Pancreas (tissue), 10 donors: ENCODE measurements at regions not wholly inside any gene's neighbourhood (a gene's known extent, or its start where the extent isn't known, plus 50 kb on each side); places are given as distances from the start of the nearest gene placed in this dataset.

Source experiments
- ATAC-seq, 4 donors: fragments of 200-7000 bp; cut with Tn5 transposase; one replicate each; pipeline versions ENCODE4 v1.8.0 to v1.9.1; 2020; ENCODE audit warnings: mild to moderate bottlenecking in 4 of 4, moderate library complexity in 4 of 4
- DNase-seq, 6 donors: peaks; one replicate each; pipeline ENCODE4 v3.0.0-alpha.2; 2020
- FAIRE-seq: peaks from 2 replicates; lab custom pipeline; 2012; peaks lifted over from hg19 to GRCh38; lab: Jason Lieb, UNC
- H3K27ac ChIP-seq, 4 donors: fragments of 200-600 bp; sonication (generic); 1 replicate in 3 of 4; 2 replicates in 1 of 4; pipeline versions ENCODE4 v1.5.0 to v1.8.0; 2020
- H3K27me3 ChIP-seq, 4 donors: fragments of 200-600 bp; one replicate each; pipeline ENCODE4 v1.8.0; 2021
- H3K36me3 ChIP-seq, 3 donors: fragments of 200-600 bp; sonication (generic) in 1 of 3; one replicate each; pipeline versions ENCODE4 v1.5.0 to v1.8.0; 2020 to 2021
- H3K4me1 ChIP-seq, 3 donors: fragments of 200-600 bp; one replicate each; pipeline ENCODE4 v1.8.0; 2021
- H3K4me3 ChIP-seq, 4 donors: fragments of 200-600 bp; sonication (generic) in 2 of 4; one replicate each; pipeline versions ENCODE4 v1.5.0 to v1.8.0; 2020 to 2021
- H3K9me3 ChIP-seq, 4 donors: fragments of 200-600 bp; one replicate each; pipeline ENCODE4 v1.8.0; 2021
- CTCF ChIP-seq, 4 donors: fragments of 200-600 bp; sonication (generic) in 3 of 4; IDR thresholded peaks; one replicate each; pipeline versions ENCODE4 v1.5.0 to v1.8.0; 2021; ENCODE audit warnings: antibody characterized with exemption in 4 of 4
- WGBS, 2 donors: extraction: QIAGEN DNeasy Blood & Tissue Kit; methylation state at CpG; one replicate each; pipeline ENCODE4 v1.1.7; 2013; 5-methylcytosine and 5-hydroxymethylcytosine counted together
- intact Hi-C, 3 donors: fragments of 100-400 bp; cut with DNase I; formaldehyde crosslinking; loops; one replicate each; pipeline versions ENCODE4 v1.11.1 to v1.14.2; 2022
- donor health status: healthy with polysubstance abuse.
- donor health status: DM: no; HTN: no; CAD: no; lungs with moderate emphysema.
- donor health status: DM: no; HTN: no; CAD: no.
- donor health status: control.
- donor health status: control.
- donor health status: Bipolar disorder and iron deficiency.
- donor health status: DM: yes; HTN: yes; CAD: no.
- donor health status: DM: no; HTN: no; CAD: no.
- donor health status: DM: no; HTN: no; CAD: no.
- donor health status: DM: yes; HTN: yes; CAD: no.

DNA sequence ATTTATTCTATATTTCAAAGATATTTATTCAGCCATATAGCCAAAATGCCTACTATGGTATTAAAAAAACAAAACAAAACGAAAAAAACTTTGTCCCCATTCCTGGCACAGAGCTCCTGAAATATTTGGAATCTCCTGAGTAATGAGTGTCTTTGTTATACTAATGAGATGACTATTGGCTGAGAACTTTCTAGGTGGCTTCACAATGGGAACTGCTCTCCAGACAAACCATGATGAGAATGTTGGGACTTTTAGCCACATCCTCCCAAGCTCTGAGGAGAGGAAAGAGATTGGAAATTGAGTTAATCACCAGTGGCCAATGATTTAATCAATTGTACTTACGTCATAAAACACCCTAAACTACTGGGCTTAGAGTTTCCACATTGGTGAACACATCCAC is 631.8 kb upstream of the SETBP1 start:
- H3K4me3 ChIP-seq = no peak overlapping the region
- TF ChIP-seq CTCF (IDR thresholded peaks at IDR 0.05) = no peak
- ATAC-seq (no peak), FAIRE-seq (no peak), DNase-seq (no peak)
- no peaks in the 10 kb centered on the region for H3K27me3 ChIP-seq
- 68 to 69% methylated on average over 2 of the region's 2 CpGs for WGBS, 2 donors
- intact Hi-C loops = no loop called here
- no peaks in the 10 kb centered on the region for H3K4me1 ChIP-seq
- no peaks in the 10 kb centered on the region for H3K36me3 ChIP-seq
- no peak overlapping the region for H3K27ac ChIP-seq
- H3K9me3 ChIP-seq = no peaks in the 10 kb centered on the region

DNA sequence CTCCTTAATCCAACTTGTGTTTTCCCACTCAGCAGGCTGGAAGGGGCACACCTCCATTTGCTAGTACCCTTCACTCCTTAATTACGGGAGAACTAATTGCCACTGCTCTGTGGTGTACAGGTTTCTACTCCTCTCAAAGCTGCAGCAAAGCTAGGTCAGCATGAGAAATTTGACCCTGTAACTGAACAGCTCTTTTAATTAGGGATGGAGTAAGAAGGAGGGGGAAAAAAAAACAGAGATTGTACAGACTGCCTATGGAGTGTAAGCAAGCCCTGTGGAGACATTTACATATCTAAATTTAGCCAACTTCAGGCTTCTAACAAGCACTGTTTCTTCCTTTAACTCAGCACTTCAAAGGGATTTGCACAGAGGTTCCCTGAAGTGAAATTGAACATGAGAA is 629.7 kb upstream of the SETBP1 start:
- no peak overlapping the region for H3K27ac ChIP-seq
- H3K4me1 ChIP-seq = no peaks in the 10 kb centered on the region
- intact Hi-C loops = no loop called here
- ATAC-seq (no peak), FAIRE-seq (no peak), DNase-seq (no peak)
- H3K4me3 ChIP-seq = no peak overlapping the region
- no peaks in the 10 kb centered on the region for H3K36me3 ChIP-seq
- no peaks in the 10 kb centered on the region for H3K9me3 ChIP-seq
- H3K27me3 ChIP-seq = no peaks in the 10 kb centered on the region
- no peak for TF ChIP-seq CTCF (IDR thresholded peaks at IDR 0.05)
- WGBS, 2 donors = 73 to 78% methylated on average over 1 of the region's 1 CpG

- H3K27ac ChIP-seq = no peak overlapping the region
- FAIRE-seq (no peak), DNase-seq (no peak), ATAC-seq (no peak)
- no peaks in the 10 kb centered on the region for H3K27me3 ChIP-seq
- H3K9me3 ChIP-seq = no peaks in the 10 kb centered on the region
- WGBS, 2 donors = 56 to 65% methylated on average over 1 of the region's 1 CpG
- intact Hi-C loops = no loop called here
- H3K36me3 ChIP-seq = no peaks in the 10 kb centered on the region
- H3K4me1 ChIP-seq = no peaks in the 10 kb centered on the region
- TF ChIP-seq CTCF (IDR thresholded peaks at IDR 0.05) = no peak
- H3K4me3 ChIP-seq = no peak overlapping the region
Measured at GRCh38 chr18:44054514-44054913, 626.2 kb upstream of the SETBP1 start.

GRCh38 chr18:44060197-44060596 is 620.5 kb upstream of the SETBP1 start:
- TF ChIP-seq CTCF (IDR thresholded peaks at IDR 0.05) = no peak
- WGBS, 2 donors = 79 to 88% methylated on average over 3 of the region's 3 CpGs
- no peaks in the 10 kb centered on the region for H3K9me3 ChIP-seq
- no peaks in the 10 kb centered on the region for H3K27me3 ChIP-seq
- DNase-seq = peak in 1 of 6 donors; percentile 32
- H3K4me3 ChIP-seq = no peak overlapping the region
- ATAC-seq = no peak
- no peaks in the 10 kb centered on the region for H3K36me3 ChIP-seq
- FAIRE-seq = no peak
- H3K4me1 ChIP-seq = no peaks in the 10 kb centered on the region
- H3K27ac ChIP-seq = no peak overlapping the region
- intact Hi-C loops = no loop called here

DNA sequence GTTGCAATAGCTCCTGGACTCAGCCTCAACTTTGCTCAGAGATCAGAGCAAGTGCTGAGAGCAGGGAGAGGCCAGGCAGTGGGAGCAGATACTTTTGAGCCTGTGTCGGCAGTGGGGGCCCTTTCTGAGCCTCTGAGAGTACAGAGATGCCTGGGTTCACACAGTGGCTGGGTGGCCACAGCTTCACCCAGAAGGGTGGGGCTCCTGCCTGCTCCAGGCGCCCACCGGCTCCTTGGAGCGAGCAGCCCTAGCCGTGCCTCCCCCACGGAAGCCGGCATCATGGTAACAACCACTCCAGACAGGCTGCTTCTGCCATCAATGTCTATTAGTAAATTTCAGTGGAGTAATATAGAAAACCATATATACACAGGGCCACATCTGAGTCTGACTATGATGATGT is 619.2 kb upstream of the SETBP1 start:
- intact Hi-C loops = no loop called here
- no peak for TF ChIP-seq CTCF (IDR thresholded peaks at IDR 0.05)
- Histone ChIP-seq H3K27ac (no peak overlapping the region), H3K4me1 (no peaks in the 10 kb centered on the region), H3K4me3 (no peak overlapping the region), H3K27me3 (no peaks in the 10 kb centered on the region), H3K9me3 (no peaks in the 10 kb centered on the region), H3K36me3 (no peaks in the 10 kb centered on the region)
- no peak for DNase-seq
- ATAC-seq = no peak
- FAIRE-seq = no peak
- WGBS, 2 donors = 93 to 97% methylated on average over 7 of the region's 7 CpGs
